HG03045 (cell line): ENCODE measurements at regions not wholly inside any gene's neighbourhood (a gene's known extent, or its start where the extent isn't known, plus 50 kb on each side); places are given as distances from the start of the nearest gene placed in this dataset.

Source experiments
- ATAC-seq: cut with Tn5 transposase; IDR thresholded peaks from one replicate; pipeline ENCODE4 v1.9.1; 2021; ENCODE audit warnings: mild to moderate bottlenecking, moderate library complexity; ENCODE audit not compliant: unreplicated experiment

GRCh38 chr15:85847031-85847430 is 52.3 kb upstream of the KLHL25 start:
- ATAC-seq: no peak

GRCh38 chr15:85849946-85850345 is 55.2 kb upstream of the KLHL25 start:
- ATAC-seq: no peak

GRCh38 chr15:85852969-85853368 is 58.2 kb upstream of the KLHL25 start:
- ATAC-seq: no peak

GRCh38 chr15:85854345-85855097 is 59.8 kb upstream of the KLHL25 start:
- no peak for ATAC-seq

GRCh38 chr15:85858586-85859375 is 64.1 kb upstream of the KLHL25 start:
- peak; percentile 89 for ATAC-seq

- ATAC-seq: no peak
These were observed 64.9 kb upstream of the KLHL25 start for GRCh38 chr15:85859671-85860070.

GRCh38 chr15:85860394-85861161 is 65.9 kb upstream of the KLHL25 start:
- ATAC-seq: no peak

GRCh38 chr15:85865070-85865684 is 70.5 kb upstream of the KLHL25 start:
- no peak for ATAC-seq

GRCh38 chr15:85867250-85867649 is 72.5 kb upstream of the KLHL25 start:
- no peak for ATAC-seq

- ATAC-seq: no peak
These were observed 74.4 kb upstream of the KLHL25 start for GRCh38 chr15:85869124-85869523.

GRCh38 chr15:85870216-85871014 is 75.7 kb upstream of the KLHL25 start:
- ATAC-seq: no peak

- ATAC-seq: no peak
These were observed 76.8 kb upstream of the KLHL25 start for GRCh38 chr15:85871545-85871944.

GRCh38 chr15:85872125-85872524 is 77.4 kb upstream of the KLHL25 start:
- no peak for ATAC-seq

- ATAC-seq: no peak
These were observed 79.5 kb upstream of the KLHL25 start for GRCh38 chr15:85874236-85874635.

GRCh38 chr15:85875756-85876155 is 81.0 kb upstream of the KLHL25 start:
- no peak for ATAC-seq

- ATAC-seq: no peak
These were observed 84.1 kb upstream of the KLHL25 start for GRCh38 chr15:85878828-85879225.

- ATAC-seq: no peak
These were observed 84.8 kb upstream of the KLHL25 start for GRCh38 chr15:85879334-85880163.

GRCh38 chr15:85880501-85881190 is 85.9 kb upstream of the KLHL25 start:
- ATAC-seq: no peak

GRCh38 chr15:85886309-85886811 is 91.6 kb upstream of the KLHL25 start:
- no peak for ATAC-seq
